HG03460 (cell line): ENCODE measurements at regions not wholly inside any gene's neighbourhood (a gene's known extent, or its start where the extent isn't known, plus 50 kb on each side); places are given as distances from the start of the nearest gene placed in this dataset.

Experiments
- ATAC-seq: cut with Tn5 transposase; IDR thresholded peaks from one replicate; pipeline ENCODE4 v1.9.1; 2021; ENCODE audit not compliant: unreplicated experiment

- ATAC-seq = no peak
Observed at GRCh38 chr7:42987648-42988214, 55.6 kb downstream of the MRPL32 start.

GRCh38 chr7:42991024-42991423 lies 58.8 kb downstream of the MRPL32 start:
- no peak for ATAC-seq

GRCh38 chr7:42991913-42992591 lies 59.9 kb downstream of the MRPL32 start:
- no peak for ATAC-seq

- ATAC-seq = no peak
Observed at GRCh38 chr7:42993038-42993437, 60.9 kb downstream of the MRPL32 start.

GRCh38 chr7:42994096-42994495 lies 61.9 kb downstream of the MRPL32 start:
- no peak for ATAC-seq

GRCh38 chr7:42997611-42998010 lies 65.4 kb downstream of the MRPL32 start:
- no peak for ATAC-seq

GRCh38 chr7:43004082-43004481 lies 71.9 kb downstream of the MRPL32 start:
- no peak for ATAC-seq

- no peak for ATAC-seq
Observed at GRCh38 chr7:43006008-43006407, 73.8 kb downstream of the MRPL32 start.

GRCh38 chr7:43010061-43010460 lies 77.9 kb downstream of the MRPL32 start:
- no peak for ATAC-seq

GRCh38 chr7:43011879-43012278 lies 79.7 kb downstream of the MRPL32 start:
- ATAC-seq = no peak

- no peak for ATAC-seq
Observed at GRCh38 chr7:43014406-43014805, 82.2 kb downstream of the MRPL32 start.

GRCh38 chr7:43015301-43015700 lies 83.1 kb downstream of the MRPL32 start:
- no peak for ATAC-seq

- ATAC-seq = no peak
Observed at GRCh38 chr7:43018446-43018845, 86.3 kb downstream of the MRPL32 start.

- no peak for ATAC-seq
Observed at GRCh38 chr7:43021431-43021830, 89.3 kb downstream of the MRPL32 start.

GRCh38 chr7:43022008-43022407 lies 89.8 kb downstream of the MRPL32 start:
- ATAC-seq = no peak

- ATAC-seq = no peak
Observed at GRCh38 chr7:43033369-43033768, 79.1 kb upstream of the HECW1 start.

GRCh38 chr7:43034535-43035002 lies 77.9 kb upstream of the HECW1 start:
- no peak for ATAC-seq

- ATAC-seq = no peak
Observed at GRCh38 chr7:43037531-43037930, 74.9 kb upstream of the HECW1 start.

- no peak for ATAC-seq
Observed at GRCh38 chr7:43038254-43038653, 74.2 kb upstream of the HECW1 start.

GRCh38 chr7:43039346-43039745 lies 73.1 kb upstream of the HECW1 start:
- ATAC-seq = no peak

GRCh38 chr7:43040461-43040860 lies 72.0 kb upstream of the HECW1 start:
- no peak for ATAC-seq

GRCh38 chr7:43041105-43041504 lies 71.3 kb upstream of the HECW1 start:
- no peak for ATAC-seq

- no peak for ATAC-seq
Observed at GRCh38 chr7:43041724-43042123, 70.7 kb upstream of the HECW1 start.
